Kidney (tissue), 13 donors: ENCODE measurements at regions not wholly inside any gene's neighbourhood (a gene's known extent, or its start where the extent isn't known, plus 50 kb on each side); places are given as distances from the start of the nearest gene placed in this dataset.

Experiments used
- DNase-seq, 5 donors: peaks; one replicate each; pipeline ENCODE4 v3.0.0-alpha.2; 2013 to 2020
- FAIRE-seq: peaks from 2 replicates; lab custom pipeline; 2012; peaks lifted over from hg19 to GRCh38; lab: Jason Lieb, UNC
- H3K27ac ChIP-seq, 2 donors: one replicate each; pipeline ENCODE4 v1.7.0; 2013; ENCODE audit warnings: low read depth in 2 of 2, low read length in 2 of 2, inconsistent platforms in 1 of 2
- H3K27me3 ChIP-seq: one replicate; pipeline ENCODE4 v1.7.1; 2013; ENCODE audit warnings: low read length, inconsistent platforms; ENCODE audit not compliant: control insufficient read depth, insufficient read depth
- H3K36me3 ChIP-seq, 3 donors: one replicate each; pipeline versions ENCODE4 v1.7.0 to v1.7.1; 2013; ENCODE audit warnings: low read length in 3 of 3, control low read depth in 1 of 3, inconsistent platforms in 1 of 3; ENCODE audit not compliant: insufficient read depth in 3 of 3, control insufficient read depth in 2 of 3
- H3K4me1 ChIP-seq, 3 donors: one replicate each; pipeline versions ENCODE4 v1.7.0 to v1.7.1; 2013; ENCODE audit warnings: low read length in 3 of 3, inconsistent platforms in 1 of 3, low read depth in 1 of 3; ENCODE audit not compliant: control insufficient read depth in 2 of 3, insufficient read depth in 2 of 3
- H3K4me3 ChIP-seq, 3 donors: one replicate each; pipeline versions ENCODE4 v1.7.0 to v1.8.1; 2013; ENCODE audit warnings: low read length in 3 of 3, control low read depth in 1 of 3, inconsistent platforms in 1 of 3
- H3K9ac ChIP-seq, 3 donors: one replicate each; pipeline versions ENCODE4 v1.7.0 to v1.7.1; 2013; ENCODE audit warnings: low read length in 3 of 3, control low read depth in 1 of 3, inconsistent platforms in 1 of 3
- H3K9me3 ChIP-seq, 3 donors: one replicate each; pipeline versions ENCODE4 v1.7.0 to v1.7.1; 2013; ENCODE audit warnings: low read length in 3 of 3, control low read depth in 1 of 3, inconsistent platforms in 1 of 3; ENCODE audit not compliant: control insufficient read depth in 2 of 3, insufficient read depth in 1 of 3
- intact Hi-C: fragments of 100-400 bp; cut with DNase I; formaldehyde crosslinking; loops from one replicate; pipeline ENCODE4 v1.11.1; 2022
- TF ChIP-seq, protein P1 (sequence below): IDR thresholded peaks from 3 replicates; pipeline ENCODE4 v1.5.1; 2012; ENCODE audit warnings: mild to moderate bottlenecking, moderate library complexity, borderline replicate concordance; ENCODE audit not compliant: insufficient read depth; ENCODE audit errors: extremely low read depth
- donor health status: control.
- donor health status: control.
- donor health status: control.
- donor health status: control.
- donor health status: control.
- donor health status: DM: yes; HTN: yes; CAD: no.
- donor health status: Normal renal cell carcinoma (clear cell type).

DNA sequence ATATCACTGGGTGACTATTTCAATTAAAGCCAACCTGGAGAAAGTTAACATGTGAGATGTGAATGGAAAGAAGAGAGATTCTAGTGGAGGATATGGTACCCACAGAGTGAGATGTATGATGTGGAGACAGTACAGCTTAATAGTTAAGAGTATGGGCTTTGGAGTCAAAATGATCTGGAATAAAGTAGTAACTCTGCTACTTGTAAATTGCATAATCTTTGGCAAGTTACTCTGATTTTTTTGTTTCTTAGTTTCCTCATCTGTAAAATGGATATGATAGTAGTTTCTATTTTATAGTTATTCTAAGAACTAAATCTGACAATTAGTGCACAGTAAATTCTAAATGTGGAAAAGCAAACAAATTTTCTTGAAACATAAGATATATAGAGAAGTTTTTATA lies 79.2 kb downstream of the ISOC1 start:
- Histone ChIP-seq H3K27ac (no peak overlapping the region), H3K4me1 (no peaks in the 10 kb centered on the region), H3K9me3 (no peaks in the 10 kb centered on the region), H3K4me3 (no peak overlapping the region), H3K9ac (no peak overlapping the region), H3K36me3 (no peaks in the 10 kb centered on the region), H3K27me3 (no peaks in the 10 kb centered on the region)
- intact Hi-C loops, result no loop called here
- DNase-seq (no peak), FAIRE-seq (no peak)
- TF ChIP-seq, protein P1, sequence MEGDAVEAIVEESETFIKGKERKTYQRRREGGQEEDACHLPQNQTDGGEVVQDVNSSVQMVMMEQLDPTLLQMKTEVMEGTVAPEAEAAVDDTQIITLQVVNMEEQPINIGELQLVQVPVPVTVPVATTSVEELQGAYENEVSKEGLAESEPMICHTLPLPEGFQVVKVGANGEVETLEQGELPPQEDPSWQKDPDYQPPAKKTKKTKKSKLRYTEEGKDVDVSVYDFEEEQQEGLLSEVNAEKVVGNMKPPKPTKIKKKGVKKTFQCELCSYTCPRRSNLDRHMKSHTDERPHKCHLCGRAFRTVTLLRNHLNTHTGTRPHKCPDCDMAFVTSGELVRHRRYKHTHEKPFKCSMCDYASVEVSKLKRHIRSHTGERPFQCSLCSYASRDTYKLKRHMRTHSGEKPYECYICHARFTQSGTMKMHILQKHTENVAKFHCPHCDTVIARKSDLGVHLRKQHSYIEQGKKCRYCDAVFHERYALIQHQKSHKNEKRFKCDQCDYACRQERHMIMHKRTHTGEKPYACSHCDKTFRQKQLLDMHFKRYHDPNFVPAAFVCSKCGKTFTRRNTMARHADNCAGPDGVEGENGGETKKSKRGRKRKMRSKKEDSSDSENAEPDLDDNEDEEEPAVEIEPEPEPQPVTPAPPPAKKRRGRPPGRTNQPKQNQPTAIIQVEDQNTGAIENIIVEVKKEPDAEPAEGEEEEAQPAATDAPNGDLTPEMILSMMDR, result no peak

DNA sequence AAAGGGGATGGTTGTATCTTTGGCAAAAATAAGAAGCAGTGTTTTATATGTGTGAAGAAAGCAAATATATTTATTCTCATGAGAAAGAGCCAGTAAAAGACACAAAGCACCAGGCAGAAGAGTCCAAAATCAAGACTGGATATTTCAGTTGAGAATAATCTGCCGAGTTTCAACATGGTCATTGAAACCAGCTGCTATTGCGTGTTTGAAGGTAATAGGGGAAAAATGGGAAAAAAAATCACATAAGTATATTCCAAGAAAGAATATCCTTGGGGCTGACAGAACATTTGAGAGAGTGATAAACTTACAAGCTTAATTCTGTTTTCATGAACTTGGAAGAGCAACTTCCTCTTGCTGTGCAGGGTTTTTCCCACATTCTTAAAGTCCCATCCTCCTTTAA lies 79.9 kb downstream of the ISOC1 start:
- no peak for FAIRE-seq
- H3K27ac ChIP-seq, result no peak overlapping the region
- DNase-seq, result no peak
- no peaks in the 10 kb centered on the region for H3K27me3 ChIP-seq
- H3K9ac ChIP-seq, result no peak overlapping the region
- H3K9me3 ChIP-seq, result no peaks in the 10 kb centered on the region
- TF ChIP-seq, protein P1, result no peak
- intact Hi-C loops, result no loop called here
- no peaks in the 10 kb centered on the region for H3K36me3 ChIP-seq
- H3K4me3 ChIP-seq, result no peak overlapping the region
- no peaks in the 10 kb centered on the region for H3K4me1 ChIP-seq

DNA sequence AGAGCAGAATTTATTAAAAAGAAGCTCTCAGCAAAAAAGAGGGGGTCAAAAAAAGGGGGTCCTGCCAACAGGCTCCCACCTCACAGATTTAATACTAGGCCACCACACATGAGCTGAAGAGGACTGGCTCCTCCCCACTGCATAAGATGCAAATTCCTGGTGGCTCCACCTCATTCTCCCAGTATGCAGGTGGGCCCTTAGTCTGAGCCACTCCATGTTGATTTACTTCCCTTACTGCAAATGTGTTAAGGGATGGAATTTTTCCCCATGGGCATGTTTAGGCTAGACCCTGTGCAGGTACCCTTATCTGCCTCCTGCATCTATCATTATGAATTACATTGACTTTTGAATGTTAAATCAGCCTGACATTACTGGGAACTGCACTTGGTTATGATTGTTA lies 82.9 kb downstream of the ISOC1 start:
- intact Hi-C loops, result no loop called here
- Histone ChIP-seq H3K9me3 (no peaks in the 10 kb centered on the region), H3K27me3 (no peaks in the 10 kb centered on the region), H3K4me1 (no peaks in the 10 kb centered on the region), H3K27ac (no peak overlapping the region), H3K9ac (no peak overlapping the region), H3K4me3 (no peak overlapping the region), H3K36me3 (no peaks in the 10 kb centered on the region)
- TF ChIP-seq, protein P1, result no peak
- DNase-seq (no peak), FAIRE-seq (no peak)

DNA sequence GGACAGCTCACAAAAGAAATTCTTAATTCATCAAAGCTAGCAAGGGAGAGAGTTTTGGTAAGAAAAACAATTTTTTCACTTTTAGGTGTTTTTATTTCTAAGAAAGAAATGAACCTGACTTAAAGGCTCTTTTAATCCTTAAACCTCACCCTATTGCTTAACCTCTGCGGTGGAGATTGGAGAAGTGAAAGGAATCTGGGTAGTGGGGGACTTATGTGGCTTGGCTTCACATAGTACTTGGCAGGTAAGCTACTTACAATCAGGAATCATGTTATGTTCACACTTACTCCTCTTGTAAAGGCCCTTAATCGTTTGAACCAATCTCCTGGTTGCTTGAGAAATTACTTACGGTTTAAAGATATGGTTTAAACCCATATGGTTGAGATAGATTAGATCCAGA lies 104.8 kb downstream of the ISOC1 start:
- no peaks in the 10 kb centered on the region for H3K36me3 ChIP-seq
- H3K27ac ChIP-seq, result no peak overlapping the region
- TF ChIP-seq, protein P1, result no peak
- DNase-seq, result no peak
- no peak overlapping the region for H3K9ac ChIP-seq
- intact Hi-C loops, result no loop called here
- H3K9me3 ChIP-seq, result no peaks in the 10 kb centered on the region
- H3K4me1 ChIP-seq, result no peaks in the 10 kb centered on the region
- H3K4me3 ChIP-seq, result no peak overlapping the region
- FAIRE-seq, result no peak
- H3K27me3 ChIP-seq, result no peaks in the 10 kb centered on the region
